Stimulated activated naive CD4-positive, alpha-beta T cell treated with Interleukin-2 at 50 U/mL for 16 hours (primary cell): ENCODE measurements at regions not wholly inside any gene's neighbourhood (a gene's known extent, or its start where the extent isn't known, plus 50 kb on each side); places are given as distances from the start of the nearest gene placed in this dataset.
"Not testable (repeated sequence)": the region's sequence is repeated elsewhere in the genome, so short reads cannot be mapped to it uniquely, and the experiment has no call there.

ENCODE experiments used
- DNase-seq: peaks from one replicate; lab custom pipeline; 2025; lab: John Stamatoyannopoulos, UW

DNA sequence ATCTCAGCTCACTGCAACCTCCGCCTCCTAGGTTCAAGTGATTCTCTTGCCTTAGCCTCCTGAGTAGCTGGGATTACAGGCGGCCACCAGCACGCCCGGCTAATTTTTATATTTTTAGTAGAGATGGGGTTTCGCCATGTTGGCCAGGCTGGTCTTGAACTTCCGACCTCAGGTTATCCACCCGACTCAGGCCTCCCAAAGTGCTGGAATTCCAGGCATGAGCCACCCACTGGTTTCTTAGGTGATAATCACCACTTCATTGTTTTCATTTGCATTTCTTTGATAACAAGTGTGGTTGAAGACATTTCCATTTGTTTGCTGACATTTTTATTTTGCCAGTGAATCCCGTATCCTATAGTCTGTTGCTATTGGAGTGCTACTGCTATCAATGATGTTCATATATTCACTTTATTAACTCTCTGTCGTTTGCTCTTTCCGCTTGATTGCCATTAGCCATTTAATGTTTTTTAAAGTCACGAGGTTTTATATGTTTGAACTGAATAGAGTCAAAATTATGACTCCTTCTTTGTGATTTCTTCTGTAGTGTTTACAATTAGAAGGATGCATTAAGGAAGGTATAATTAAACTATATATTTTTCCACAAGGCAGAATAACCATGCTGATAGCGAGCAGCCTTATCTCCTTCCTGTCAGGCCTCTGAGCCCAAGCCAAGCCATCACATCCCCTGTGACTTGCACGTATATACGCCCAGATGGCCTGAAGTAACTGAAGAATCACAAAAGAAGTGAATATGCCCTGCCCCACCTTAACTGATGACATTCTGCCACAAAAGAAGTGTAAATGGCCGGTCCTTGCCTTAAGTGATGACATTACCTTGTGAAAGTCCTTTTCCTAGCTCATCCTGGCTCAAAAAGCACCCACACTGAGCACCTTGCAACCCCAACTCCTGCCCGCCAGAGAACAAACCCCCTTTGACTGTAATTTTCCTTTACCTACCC, 87.3 kb upstream of the DAPK1 start:
- not testable (repeated sequence) for DNase-seq

DNA sequence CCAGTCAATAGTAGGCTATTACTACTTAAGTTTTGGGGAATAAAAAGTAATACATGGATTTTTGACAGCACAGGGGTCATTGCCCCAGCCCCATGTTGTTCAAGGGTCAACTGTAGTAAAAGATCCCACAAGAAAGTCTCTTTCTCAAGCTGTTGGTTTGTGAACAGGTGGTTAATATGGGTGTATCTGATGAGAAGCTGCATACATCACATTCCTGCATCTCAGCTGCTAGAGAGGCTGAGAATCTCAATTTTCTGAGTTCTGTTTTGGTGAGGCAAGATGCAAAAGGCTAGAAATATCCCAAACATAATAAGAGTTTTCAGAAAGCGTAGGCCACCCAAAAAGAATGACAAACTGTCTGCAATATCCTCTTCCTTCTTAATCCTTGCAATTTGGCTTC, 76.8 kb upstream of the DAPK1 start:
- no peak for DNase-seq

GRCh38 chr9:87421734-87422133, 75.9 kb upstream of the DAPK1 start:
- DNase-seq = no peak

DNA sequence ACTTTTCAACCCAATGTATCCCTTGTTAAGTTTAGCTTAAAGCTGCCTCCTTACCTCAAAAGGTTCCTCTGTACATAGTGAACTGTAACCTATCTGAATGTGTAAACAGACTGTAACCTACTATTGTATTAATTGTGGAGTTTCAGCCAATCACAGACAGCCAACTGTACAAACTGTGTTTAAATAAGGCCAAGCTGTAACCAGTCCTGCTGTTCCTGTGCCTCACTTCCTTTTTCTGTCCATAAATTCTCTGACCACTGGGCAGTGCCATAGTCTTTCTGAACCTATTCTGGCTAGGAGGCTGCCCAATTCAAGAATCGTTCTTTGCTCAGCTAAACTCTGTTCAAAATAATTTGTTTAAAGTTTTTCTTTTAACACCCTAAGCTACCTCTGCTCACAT, 74.7 kb upstream of the DAPK1 start:
- DNase-seq = no peak

GRCh38 chr9:87423885-87424284, 73.8 kb upstream of the DAPK1 start:
- DNase-seq = not testable (repeated sequence)

DNA sequence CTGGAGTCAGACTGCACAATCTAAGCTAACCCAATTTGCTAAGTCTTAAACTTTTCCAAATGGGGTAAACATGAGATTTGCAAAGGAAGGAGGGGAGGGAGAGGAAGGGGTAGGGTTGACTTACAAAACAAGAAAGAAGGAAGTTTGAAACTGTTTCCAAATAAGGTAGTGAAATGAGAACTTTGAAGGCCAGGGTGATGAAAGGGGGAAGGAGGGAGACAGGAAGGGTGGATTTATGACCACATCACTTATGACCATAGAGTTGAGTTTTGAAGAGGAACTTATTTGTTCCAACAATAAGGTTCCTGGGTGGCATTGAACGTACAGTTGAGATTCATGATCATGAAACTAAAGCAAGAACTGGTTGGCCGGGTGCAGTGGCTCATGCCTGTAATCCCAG, 72.5 kb upstream of the DAPK1 start:
- DNase-seq = no peak

DNA sequence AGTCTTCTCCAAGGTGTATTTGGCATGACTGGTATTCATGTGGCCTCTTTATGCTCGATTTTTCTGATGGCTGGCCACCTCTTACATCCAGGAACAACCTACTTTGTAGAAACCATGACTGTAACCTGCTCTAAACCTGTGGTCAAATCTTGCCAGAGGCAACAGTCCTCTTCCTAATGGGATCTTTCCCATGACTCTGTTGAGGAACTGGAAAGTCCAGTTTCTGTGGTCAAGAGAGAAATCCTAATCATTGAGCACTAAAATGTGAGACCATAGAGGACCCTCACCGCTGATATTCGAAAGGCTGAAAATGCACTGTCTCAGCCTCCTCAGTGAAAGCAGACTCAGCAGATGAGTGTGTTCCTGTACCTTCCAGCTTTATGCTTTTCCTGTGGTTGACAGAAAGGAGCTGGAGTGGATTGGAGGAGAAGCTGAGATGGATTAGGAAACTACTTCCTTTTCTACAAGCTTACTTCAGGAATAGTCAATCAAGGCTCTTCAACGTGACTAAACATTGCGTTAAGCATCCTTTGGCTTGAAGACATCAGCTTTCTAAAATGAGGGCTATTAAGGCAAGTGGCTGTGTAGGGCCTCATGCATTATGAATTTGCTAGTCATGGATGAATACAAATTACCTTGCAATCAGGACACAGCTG, 69.7 kb upstream of the DAPK1 start:
- DNase-seq = no peak

DNA sequence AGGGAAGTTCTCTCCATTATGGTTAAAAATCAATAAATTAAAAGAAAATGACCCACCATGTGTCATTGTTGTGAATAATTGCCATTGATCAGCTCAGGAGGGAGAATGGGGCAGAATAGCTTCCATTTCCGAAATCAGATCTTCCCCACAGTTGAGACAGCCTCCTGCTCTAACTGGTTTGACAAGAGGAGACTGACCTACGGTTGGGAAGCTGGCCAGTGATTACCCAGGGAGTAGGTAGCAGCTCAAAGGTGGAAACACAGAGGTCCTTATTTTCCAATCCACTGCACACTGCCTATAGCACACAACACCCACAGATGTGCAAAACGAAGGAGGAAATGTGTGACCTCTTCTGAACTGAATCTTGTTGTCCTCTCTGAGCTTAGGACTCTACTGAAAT, 69.0 kb upstream of the DAPK1 start:
- no peak for DNase-seq

DNA sequence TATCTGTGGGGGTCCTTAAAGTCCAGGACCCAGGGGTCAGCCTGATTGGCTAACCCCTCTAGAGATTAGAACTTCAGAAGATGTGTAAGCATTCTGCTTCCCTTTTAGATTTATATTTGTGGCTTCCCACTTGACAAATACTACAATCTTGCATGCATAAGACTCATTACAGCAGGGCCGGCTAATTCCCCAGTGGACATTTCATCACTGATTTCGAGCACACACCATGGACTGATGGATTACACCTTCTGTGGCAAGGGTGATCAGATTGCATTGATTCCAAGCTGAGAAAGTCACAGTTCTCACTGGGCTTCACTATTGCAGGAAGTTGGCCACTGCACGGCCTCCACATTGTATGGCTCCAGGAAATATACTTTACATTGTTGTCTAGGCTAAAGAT, 65.8 kb upstream of the DAPK1 start:
- DNase-seq = no peak

DNA sequence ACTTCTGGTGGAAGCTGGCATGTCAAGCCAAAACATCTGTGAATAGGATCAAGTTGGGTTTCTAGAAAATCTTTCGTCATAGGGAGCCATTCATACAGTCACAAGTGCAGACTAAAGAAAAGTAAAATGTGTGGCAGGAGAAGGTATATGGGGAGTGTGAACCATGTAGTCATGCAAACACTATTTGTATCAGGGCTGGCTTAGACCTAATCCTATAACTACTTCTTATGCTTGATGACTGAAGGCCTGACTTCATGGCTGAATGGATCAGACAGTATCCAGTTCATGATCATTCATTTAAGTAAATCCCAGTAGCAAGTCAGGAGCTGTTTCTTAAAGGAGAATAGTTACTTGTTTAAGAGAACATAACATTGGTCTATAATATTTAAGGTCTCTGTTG, 63.8 kb upstream of the DAPK1 start:
- DNase-seq = no peak

DNA sequence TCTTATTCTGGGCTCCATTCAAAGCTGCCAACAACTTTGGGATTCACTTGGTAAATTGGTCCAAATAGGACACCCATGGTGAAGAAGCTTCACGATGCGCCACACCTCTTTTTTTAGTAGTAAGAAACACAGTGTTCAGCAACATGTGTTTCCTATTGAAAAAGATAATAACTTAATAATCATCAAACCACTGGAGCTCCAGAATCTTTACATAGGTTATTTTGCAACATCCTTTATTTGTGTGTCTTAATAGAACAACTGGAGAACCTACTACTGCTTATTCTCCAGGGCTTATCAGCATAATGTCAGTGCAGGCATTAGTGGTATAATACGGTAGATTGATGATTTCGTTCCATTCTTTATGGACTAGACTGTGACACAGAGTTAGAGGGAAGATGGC, 63.3 kb upstream of the DAPK1 start:
- DNase-seq = no peak

- DNase-seq = no peak
Measured at GRCh38 chr9:87435189-87435880, 62.3 kb upstream of the DAPK1 start.

DNA sequence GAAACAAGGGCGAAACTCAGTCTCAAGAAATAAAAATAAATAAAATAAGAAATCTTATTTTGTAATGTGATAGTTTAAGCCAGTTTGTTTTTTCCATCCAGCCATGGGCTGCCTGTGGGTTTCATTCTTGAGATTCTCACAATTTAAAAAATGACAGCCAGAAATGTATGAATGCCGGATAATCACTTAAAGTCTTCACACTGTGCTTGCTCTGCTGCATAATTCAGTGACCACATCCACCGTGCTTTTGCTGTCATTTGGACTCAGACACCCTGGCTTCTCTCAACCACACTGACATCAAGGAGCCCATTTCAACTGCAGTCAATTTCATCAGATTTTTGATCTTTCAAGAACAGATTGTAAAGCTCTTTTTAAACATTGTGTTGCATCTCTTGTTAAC, 61.0 kb upstream of the DAPK1 start:
- DNase-seq = no peak

DNA sequence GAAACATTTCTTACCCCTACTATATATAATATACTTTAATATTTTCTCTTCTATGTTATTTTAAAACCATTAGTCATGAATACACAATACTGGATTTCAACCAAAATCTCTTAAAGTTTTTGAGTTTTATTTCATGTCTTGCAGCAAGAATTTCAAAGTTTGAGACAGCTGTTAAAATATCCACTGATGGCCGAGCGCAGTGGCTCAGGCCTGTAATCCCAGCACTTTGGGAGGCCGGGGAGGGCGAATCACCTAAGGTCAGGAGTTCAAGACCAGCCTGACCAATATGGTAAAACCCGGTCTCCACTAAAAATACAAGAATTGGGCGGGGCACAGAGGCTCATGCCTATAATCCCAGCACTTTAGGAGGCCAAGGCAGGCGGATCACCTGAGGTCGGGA, 59.7 kb upstream of the DAPK1 start:
- DNase-seq = no peak

- no peak for DNase-seq
Measured at GRCh38 chr9:87441251-87441650, 56.4 kb upstream of the DAPK1 start.

DNA sequence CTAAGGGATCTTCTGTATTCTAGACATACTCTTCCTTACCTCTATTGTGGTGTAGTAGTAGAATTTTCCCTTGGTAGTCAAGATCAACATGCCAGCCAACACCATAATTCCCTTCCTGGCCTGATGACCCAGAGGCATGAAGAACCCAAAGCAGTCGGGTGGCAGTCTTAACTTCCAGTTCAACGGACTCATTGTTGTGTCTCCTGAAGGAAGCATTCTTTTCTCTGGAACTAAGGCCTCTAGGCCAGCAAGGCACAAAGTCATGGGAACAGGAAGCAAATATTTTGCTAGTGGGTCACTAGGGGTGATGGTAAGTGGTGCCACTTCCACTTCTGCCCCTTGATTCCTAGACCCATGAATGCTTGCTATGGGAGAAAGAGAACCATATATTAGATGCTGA, 55.2 kb upstream of the DAPK1 start:
- DNase-seq = no peak

- DNase-seq = no peak
Measured at GRCh38 chr9:87443006-87443405, 54.7 kb upstream of the DAPK1 start.

DNA sequence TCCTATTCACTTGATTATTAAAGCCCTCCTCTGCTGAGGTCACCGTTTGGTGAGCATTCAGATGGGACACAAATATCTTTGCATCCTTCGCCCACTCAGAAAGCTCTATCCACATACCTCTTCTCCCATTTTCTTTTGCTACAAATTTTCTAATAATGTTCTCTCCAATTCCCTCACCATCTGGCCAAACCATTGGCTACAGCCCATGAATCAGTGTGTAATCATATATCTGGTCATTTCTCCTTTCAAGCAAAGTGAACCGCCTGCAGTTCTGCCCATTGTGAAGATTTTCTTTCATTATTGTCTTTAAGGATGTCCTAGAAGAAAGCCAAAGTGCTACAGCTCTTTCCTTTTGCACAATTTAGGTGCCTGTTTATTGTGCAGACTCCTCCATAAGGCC, 54.2 kb upstream of the DAPK1 start:
- no peak for DNase-seq

GRCh38 chr9:87445646-87446045, 52.0 kb upstream of the DAPK1 start:
- no peak for DNase-seq

GRCh38 chr9:87446527-87446926, 51.1 kb upstream of the DAPK1 start:
- DNase-seq = no peak

DNA sequence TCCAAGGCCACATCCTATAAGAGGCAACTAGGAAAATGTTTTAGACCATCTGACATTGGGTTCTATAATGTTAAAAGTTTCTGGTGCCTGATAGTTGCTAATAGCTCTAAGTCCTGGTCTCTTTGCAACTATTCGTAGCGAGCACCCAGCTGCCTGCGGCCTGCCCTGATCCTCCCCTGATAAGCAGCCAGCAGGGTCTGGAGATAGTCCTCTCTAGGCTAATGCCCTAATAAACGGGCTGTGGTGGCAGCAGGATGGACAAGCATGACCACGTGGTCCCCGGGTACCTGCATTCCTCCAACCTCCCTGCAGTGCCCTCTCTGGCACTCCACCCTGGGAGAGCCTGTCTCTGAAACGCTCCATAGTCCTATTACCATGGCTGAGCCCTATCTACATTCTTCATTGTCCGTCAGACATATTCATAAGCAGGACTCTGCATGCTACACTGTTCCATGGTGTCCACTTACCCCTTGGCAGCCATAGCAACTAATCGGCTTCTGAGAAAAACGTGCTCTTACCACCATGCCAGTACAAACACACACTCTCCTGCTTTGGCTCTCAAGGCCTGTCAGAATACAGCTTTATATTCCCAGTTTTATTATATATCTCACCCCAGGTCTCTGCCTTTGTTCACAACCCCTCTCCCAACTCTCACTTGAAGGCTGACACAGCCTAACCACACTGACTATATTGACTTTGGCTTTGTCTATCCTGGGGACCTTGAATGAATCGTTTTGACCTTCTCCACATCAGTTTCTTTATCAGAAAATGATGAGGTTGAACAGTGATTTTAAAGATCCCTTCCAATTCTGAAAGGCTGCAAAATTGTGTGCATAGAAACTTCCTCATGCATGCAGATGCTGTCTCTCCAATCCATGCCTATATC, 49.9 kb upstream of the DAPK1 start:
- DNase-seq = no peak
